Right lobe of liver (tissue), 6 donors: ENCODE measurements at regions not wholly inside any gene's neighbourhood (a gene's known extent, or its start where the extent isn't known, plus 50 kb on each side); places are given as distances from the start of the nearest gene placed in this dataset.

Experiments
- ATAC-seq, 4 donors: fragments of 200-7000 bp; cut with Tn5 transposase; one replicate each; pipeline ENCODE4 v1.9.1; 2020; ENCODE audit warnings: mild to moderate bottlenecking in 4 of 4, moderate library complexity in 4 of 4
- DNase-seq, 3 donors: peaks; one replicate each; pipeline ENCODE4 v3.0.0-alpha.2; 2020
- H3K27ac ChIP-seq, 3 donors: fragments of 200-600 bp; one replicate each; pipeline ENCODE4 v1.8.0; 2022
- H3K27me3 ChIP-seq, 2 donors: fragments of 200-600 bp; one replicate each; pipeline ENCODE4 v1.8.0; 2022
- H3K36me3 ChIP-seq, 4 donors: fragments of 200-600 bp; sonication (generic) in 1 of 4; one replicate each; pipeline versions ENCODE4 v1.5.1 to v1.8.0; 2017 to 2022; ENCODE audit warnings: control low read depth in 1 of 4
- H3K4me1 ChIP-seq, 4 donors: fragments of 200-600 bp; sonication (generic) in 1 of 4; one replicate each; pipeline versions ENCODE4 v1.5.1 to v1.8.0; 2017 to 2022; ENCODE audit warnings: control low read depth in 1 of 4
- H3K4me3 ChIP-seq, 3 donors: fragments of 200-600 bp; one replicate each; pipeline ENCODE4 v1.8.0; 2022
- H3K9me3 ChIP-seq, 4 donors: fragments of 200-600 bp; sonication (generic) in 1 of 4; one replicate each; pipeline versions ENCODE4 v1.5.1 to v1.8.0; 2017 to 2022; ENCODE audit warnings: control low read depth in 1 of 4
- POLR2A ChIP-seq: fragments of 450-650 bp; IDR thresholded peaks from one replicate; pipeline ENCODE4 v1.6.1; 2017; ENCODE audit warnings: antibody characterized with exemption, mild to moderate bottlenecking
- WGBS: methylation state at CpG from one replicate; pipeline ENCODE4 v1.1.6; 2018; ENCODE audit warnings: low coverage, low lambda C conversion rate; ENCODE audit not compliant: insufficient coverage; ENCODE audit errors: missing lambda C conversion rate; 5-methylcytosine and 5-hydroxymethylcytosine counted together
- intact Hi-C, 2 donors: fragments of 100-400 bp; cut with DNase I; formaldehyde crosslinking; loops; one replicate each; pipeline versions ENCODE4 v1.11.2 to v1.14.1; 2022
- TF ChIP-seq, protein P1 (sequence below), 4 donors: fragments of 200-600 bp in 3 of 4; fragments of 450-650 bp in 1 of 4; IDR thresholded peaks; one replicate each; pipeline versions ENCODE4 v1.5.1 to v1.8.0; 2016 to 2022; ENCODE audit warnings: antibody characterized with exemption in 4 of 4, mild to moderate bottlenecking in 2 of 4
- donor health status: DM: no; HTN: yes; CAD: no.
- donor health status: DM: no; HTN: no; CAD: no.
- donor health status: DM: no; HTN: no; CAD: no.
- donor health status: DM: no; HTN: yes; CAD: no.
- donor health status: DM: no; HTN: yes; CAD: no.

DNA sequence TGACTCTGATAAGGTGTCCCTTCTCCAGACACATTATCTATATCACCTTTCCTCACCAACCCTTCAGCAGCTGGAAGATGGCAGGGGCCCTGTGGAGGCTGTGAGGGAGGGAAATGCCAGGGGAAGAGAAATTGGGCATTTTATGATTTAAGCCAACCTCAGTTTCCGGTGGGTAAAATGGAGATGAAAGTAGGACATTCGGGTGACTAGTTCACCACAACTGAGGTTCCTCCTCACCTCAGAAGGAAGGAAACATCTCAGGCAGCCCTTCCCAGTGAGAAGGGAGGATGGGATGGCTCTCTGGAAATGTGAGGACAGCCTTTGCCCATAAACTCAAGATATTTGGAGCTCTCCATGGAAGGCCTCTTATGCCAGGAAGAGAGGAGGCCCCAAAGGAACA is 251.5 kb downstream of the MID1IP1 start:
- no peaks in the 10 kb centered on the region for H3K36me3 ChIP-seq
- no peak overlapping the region for H3K4me3 ChIP-seq
- DNase-seq = no peak
- no peaks in the 10 kb centered on the region for H3K27me3 ChIP-seq
- H3K4me1 ChIP-seq = no peaks in the 10 kb centered on the region
- no peaks in the 10 kb centered on the region for H3K9me3 ChIP-seq
- ATAC-seq = no peak
- 76% methylated on average over 2 of the region's 2 CpGs for WGBS
- no peak for TF ChIP-seq POLR2A
- TF ChIP-seq, protein P1, sequence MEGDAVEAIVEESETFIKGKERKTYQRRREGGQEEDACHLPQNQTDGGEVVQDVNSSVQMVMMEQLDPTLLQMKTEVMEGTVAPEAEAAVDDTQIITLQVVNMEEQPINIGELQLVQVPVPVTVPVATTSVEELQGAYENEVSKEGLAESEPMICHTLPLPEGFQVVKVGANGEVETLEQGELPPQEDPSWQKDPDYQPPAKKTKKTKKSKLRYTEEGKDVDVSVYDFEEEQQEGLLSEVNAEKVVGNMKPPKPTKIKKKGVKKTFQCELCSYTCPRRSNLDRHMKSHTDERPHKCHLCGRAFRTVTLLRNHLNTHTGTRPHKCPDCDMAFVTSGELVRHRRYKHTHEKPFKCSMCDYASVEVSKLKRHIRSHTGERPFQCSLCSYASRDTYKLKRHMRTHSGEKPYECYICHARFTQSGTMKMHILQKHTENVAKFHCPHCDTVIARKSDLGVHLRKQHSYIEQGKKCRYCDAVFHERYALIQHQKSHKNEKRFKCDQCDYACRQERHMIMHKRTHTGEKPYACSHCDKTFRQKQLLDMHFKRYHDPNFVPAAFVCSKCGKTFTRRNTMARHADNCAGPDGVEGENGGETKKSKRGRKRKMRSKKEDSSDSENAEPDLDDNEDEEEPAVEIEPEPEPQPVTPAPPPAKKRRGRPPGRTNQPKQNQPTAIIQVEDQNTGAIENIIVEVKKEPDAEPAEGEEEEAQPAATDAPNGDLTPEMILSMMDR (IDR thresholded peaks at IDR 0.05) = no peak
- intact Hi-C loops = no loop called here
- H3K27ac ChIP-seq = no peak overlapping the region

DNA sequence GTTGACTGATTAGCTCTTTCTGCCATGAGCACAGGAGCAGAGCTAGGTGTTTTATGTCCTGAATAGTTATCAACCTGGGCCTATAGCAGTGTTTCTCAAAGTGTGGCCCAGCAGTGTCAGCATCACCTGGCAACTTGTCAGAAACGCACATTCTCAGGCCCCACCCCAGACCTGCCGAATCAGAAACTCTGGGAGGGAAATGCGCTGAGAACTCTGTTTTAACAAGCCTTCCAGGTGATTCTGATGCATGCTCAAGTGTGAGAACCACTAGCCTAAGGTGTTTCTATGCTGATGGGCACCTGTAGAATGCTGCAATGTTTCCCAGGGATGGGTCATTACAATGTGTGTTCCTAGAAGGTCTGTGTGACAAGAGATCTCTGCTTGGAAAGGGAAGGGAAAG is 257.5 kb downstream of the MID1IP1 start:
- Histone ChIP-seq H3K4me3 (no peak overlapping the region), H3K36me3 (no peaks in the 10 kb centered on the region), H3K4me1 (no peaks in the 10 kb centered on the region), H3K27ac (no peak overlapping the region), H3K27me3 (no peaks in the 10 kb centered on the region), H3K9me3 (no peaks in the 10 kb centered on the region)
- no peak for ATAC-seq
- WGBS = 34% methylated on average over 3 of the region's 3 CpGs
- no peak for DNase-seq
- no peak for TF ChIP-seq POLR2A
- TF ChIP-seq, protein P1 (IDR thresholded peaks at IDR 0.05) = no peak
- intact Hi-C loops = no loop called here

DNA sequence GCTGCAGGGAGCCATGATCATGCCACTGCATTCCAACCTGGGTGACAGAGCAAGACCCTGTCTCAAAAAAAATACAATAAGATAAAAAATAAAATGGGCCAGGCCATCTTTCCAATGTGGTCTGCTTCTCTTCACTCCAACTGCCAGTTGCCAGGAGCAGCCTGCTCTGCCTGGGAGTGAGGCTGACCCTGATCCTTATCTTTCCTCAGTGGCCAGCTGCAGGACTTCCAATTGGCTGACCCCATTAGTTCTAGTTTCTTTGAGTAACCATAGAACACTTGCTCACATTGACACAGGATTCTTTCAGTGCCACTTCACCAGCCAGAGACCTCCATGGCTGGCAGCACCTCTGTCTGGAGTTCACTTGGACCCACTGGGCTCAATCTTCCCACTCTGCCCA is 258.6 kb downstream of the MID1IP1 start:
- intact Hi-C loops = no loop called here
- no peak for ATAC-seq

DNA sequence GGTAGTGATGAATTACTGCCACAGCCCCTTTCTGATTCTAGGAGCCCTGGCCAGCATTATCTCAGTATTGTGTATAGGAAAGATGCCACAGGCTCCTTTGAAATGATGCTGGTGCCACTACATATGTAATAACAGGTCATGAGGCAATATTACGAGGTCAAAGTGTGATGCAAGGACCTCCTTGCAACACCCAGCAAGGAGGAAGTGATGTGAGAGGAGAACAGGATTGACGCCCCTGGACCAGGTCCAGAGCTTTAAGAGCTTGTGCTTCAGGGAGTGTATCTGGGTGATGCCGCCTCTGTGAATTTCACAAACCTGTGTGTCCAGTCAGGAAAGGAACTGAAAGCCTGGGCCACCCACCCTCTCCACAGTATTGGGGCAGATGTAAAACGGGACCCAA is 261.8 kb downstream of the MID1IP1 start:
- Histone ChIP-seq H3K36me3 (no peaks in the 10 kb centered on the region), H3K27me3 (no peaks in the 10 kb centered on the region), H3K9me3 (no peaks in the 10 kb centered on the region), H3K4me3 (no peak overlapping the region), H3K27ac (no peak overlapping the region), H3K4me1 (no peaks in the 10 kb centered on the region)
- DNase-seq (peak in 1 of 3 donors; percentile 37), ATAC-seq (peak in 3 of 4 donors; percentile 25 to 35 (median 33))
- TF ChIP-seq, protein P1 (IDR thresholded peaks at IDR 0.05) = no peak
- TF ChIP-seq POLR2A = no peak
- 54% methylated on average over 3 of the region's 4 CpGs for WGBS
- intact Hi-C loops = no loop called here

More for the DNA sequence above, 258.6 kb downstream of the MID1IP1 start:
- H3K27ac ChIP-seq = no peak overlapping the region
- no peaks in the 10 kb centered on the region for H3K36me3 ChIP-seq
- H3K4me3 ChIP-seq = no peak overlapping the region
- H3K27me3 ChIP-seq = no peaks in the 10 kb centered on the region
- no peak for TF ChIP-seq POLR2A
- TF ChIP-seq, protein P1 (IDR thresholded peaks at IDR 0.05) = no peak
- DNase-seq = no peak
- H3K9me3 ChIP-seq = no peaks in the 10 kb centered on the region
- H3K4me1 ChIP-seq = no peaks in the 10 kb centered on the region

DNA sequence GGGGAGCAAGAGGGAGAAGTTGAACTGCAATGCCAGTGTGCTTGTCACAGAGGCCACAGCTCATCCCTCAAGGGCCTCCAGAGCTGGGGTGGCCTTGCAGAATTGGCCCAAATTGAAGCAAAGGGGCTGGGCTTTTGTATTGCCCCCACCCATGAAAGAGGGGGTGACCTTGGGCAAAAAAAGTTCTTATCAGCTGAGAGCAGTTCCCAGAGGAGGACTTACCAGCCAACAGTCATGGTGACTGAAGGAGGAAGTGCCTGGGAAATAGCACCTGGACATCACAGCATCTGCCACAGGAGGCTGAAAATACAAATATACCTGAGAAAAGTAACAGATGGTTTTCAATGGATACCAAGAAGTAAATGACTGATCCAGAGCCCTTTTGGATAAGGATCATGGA is 262.4 kb downstream of the MID1IP1 start:
- intact Hi-C loops = no loop called here
- no peaks in the 10 kb centered on the region for H3K9me3 ChIP-seq
- no peaks in the 10 kb centered on the region for H3K27me3 ChIP-seq
- no peak for ATAC-seq
- no peaks in the 10 kb centered on the region for H3K4me1 ChIP-seq
- TF ChIP-seq, protein P1 (IDR thresholded peaks at IDR 0.05) = no peak
- no peak for TF ChIP-seq POLR2A
- H3K36me3 ChIP-seq = no peaks in the 10 kb centered on the region
- no peak for DNase-seq
- H3K27ac ChIP-seq = no peak overlapping the region
- no peak overlapping the region for H3K4me3 ChIP-seq
